ENCODE measurements at regions not wholly inside any gene's neighbourhood (a gene's known extent, or its start where the extent isn't known, plus 50 kb on each side); places are given as distances from the start of the nearest gene placed in this dataset.

- no peak for TF ChIP-seq RBM34 (IDR thresholded peaks at IDR 0.05; ENCODE audit: borderline replicate concordance, insufficient read depth, low read length)
- no peak for TF ChIP-seq GTF2F1 (IDR thresholded peaks at IDR 0.05; ENCODE audit: low read depth, low read length)
- TF ChIP-seq KDM1A (IDR thresholded peaks at IDR 0.05), result no peak
- no peak for TF ChIP-seq SP2 (IDR thresholded peaks at IDR 0.05; ENCODE audit: extremely low read depth, low read depth, low read length, poor library complexity, severe bottlenecking)
These were observed 293.3 kb upstream of the MKI67 start (continued) for GRCh38 chr10:128419466-128420019.

GRCh38 chr10:128420623-128421022 lies 294.4 kb upstream of the MKI67 start:
- no peaks in the 10 kb centered on the region for H3K9me3 ChIP-seq (replicated peaks; ENCODE audit: control insufficient read depth, insufficient read depth, low read depth, low read length)
- H3K9ac ChIP-seq (ENCODE audit: insufficient read depth in 1 of 2, low read depth in 2 of 2, low read length in 2 of 2), result no peak overlapping the region
- H3K79me2 ChIP-seq (ENCODE audit: control insufficient read depth, insufficient read depth, low read length), result no peaks in the 10 kb centered on the region
- peaks cover 0 to 17% of the 10 kb centered on the region in 2 experiments; a peak in 4 of 5 replicates for H3K27me3 ChIP-seq (ENCODE audit: control insufficient read depth in 2 of 2, insufficient read depth in 2 of 2, low read length in 2 of 2)
- H3K4me2 ChIP-seq (ENCODE audit: insufficient read depth, low read length), result no peak overlapping the region
- no TSS peak for BruUV-seq (replicated peaks)
- no peak for TF ChIP-seq KLF16 (IDR thresholded peaks at IDR 0.05)
- TF ChIP-seq MCM2 (IDR thresholded peaks at IDR 0.05; ENCODE audit: low read depth), result no peak
- no peak for TF ChIP-seq GTF2F1 (IDR thresholded peaks at IDR 0.05; ENCODE audit: low read depth, low read length)
- no peak for TF ChIP-seq SPI1 (IDR thresholded peaks at IDR 0.05; ENCODE audit: borderline replicate concordance, low read depth, low read length)
- TF ChIP-seq MYC (IDR thresholded peaks at IDR 0.05; ENCODE audit: low read depth, low read length), result no peak
- TF ChIP-seq MYC (CRISPR knock-in tag; IDR thresholded peaks at IDR 0.05; ENCODE audit: borderline replicate concordance, low read depth), result no peak
- no peak for TF ChIP-seq SMARCA4 (IDR thresholded peaks at IDR 0.05)
- no peak for TF ChIP-seq ZNF316 (IDR thresholded peaks at IDR 0.05)
- no peak for TF ChIP-seq KLF13 (tag; IDR thresholded peaks at IDR 0.05; ENCODE audit: borderline replicate concordance, low read depth)
- H3K4me3 ChIP-seq, result no peak overlapping the region
- 0% methylated on average over 3 of the region's 3 CpGs for WGBS (ENCODE audit: insufficient coverage, low coverage, missing lambda C conversion rate)
- H2AFZ ChIP-seq (ENCODE audit: low read depth, low read length), result no peak overlapping the region
- FAIRE-seq, result no peak
- no peaks in the 10 kb centered on the region for H3K9me1 ChIP-seq (ENCODE audit: control insufficient read depth, insufficient read depth, low read length)
- CTCF ChIA-PET (ENCODE audit: low intra/inter-chr PET ratio), result no interaction called here
- DNase-seq (ENCODE audit: extremely low read depth in 1 of 4, low spot score in 3 of 4), result no peak
- no peaks in the 10 kb centered on the region for H3K4me1 ChIP-seq (replicated peaks in 1 of 2; ENCODE audit: control insufficient read depth in 2 of 2, insufficient read depth in 2 of 2, low read length in 2 of 2)
- POLR2A ChIA-PET, result no interaction called here
- in situ Hi-C loops (cut with MboI) (no loop called here), intact Hi-C loops (cut with micrococcal nuclease) (no loop called here)
- ATAC-seq, result no peak
- H3K27ac ChIP-seq (ENCODE audit: extremely low read depth, low read depth, low read length), result no peak overlapping the region
- H3K36me3 ChIP-seq (ENCODE audit: control insufficient read depth, insufficient read depth, low read length), result no peaks in the 10 kb centered on the region
- no peaks in the 10 kb centered on the region for H4K20me1 ChIP-seq (replicated peaks; ENCODE audit: control insufficient read depth, insufficient read depth, low read length)

All from K562 (cell line).